ENCODE measurements at regions not wholly inside any gene's neighbourhood (a gene's known extent, or its start where the extent isn't known, plus 50 kb on each side); places are given as distances from the start of the nearest gene placed in this dataset.

- no peak overlapping the region for H3K4me3 Mint-ChIP-seq
- CTCF ChIA-PET = no interaction called here
Measured at GRCh38 chr16:65523283-65523944, 401.6 kb upstream of the CDH11 start.

GRCh38 chr16:65522412-65522811, 400.5 kb upstream of the CDH11 start:
- Mint-ChIP-seq H3K9me3 (no peaks in the 10 kb centered on the region), H3K27me3 (no peaks in the 10 kb centered on the region), H3K4me1 (no peaks in the 10 kb centered on the region), H3K36me3 (no peaks in the 10 kb centered on the region), H3K27ac (no peak overlapping the region), H3K4me3 (no peak overlapping the region)
- DNase-seq = no peak
- CTCF ChIA-PET = no interaction called here

More at GRCh38 chr16:65523283-65523944, 401.6 kb upstream of the CDH11 start:
- Mint-ChIP-seq H3K27me3 (no peaks in the 10 kb centered on the region), H3K4me1 (no peaks in the 10 kb centered on the region), H3K36me3 (no peaks in the 10 kb centered on the region), H3K27ac (no peak overlapping the region), H3K9me3 (no peaks in the 10 kb centered on the region)
- DNase-seq = no peak

- CTCF ChIA-PET = no interaction called here
- Mint-ChIP-seq H3K4me3 (no peak overlapping the region), H3K36me3 (no peaks in the 10 kb centered on the region), H3K4me1 (no peaks in the 10 kb centered on the region), H3K9me3 (no peaks in the 10 kb centered on the region), H3K27me3 (no peaks in the 10 kb centered on the region), H3K27ac (no peak overlapping the region)
- DNase-seq = no peak
Measured at GRCh38 chr16:65521633-65522328, 399.9 kb upstream of the CDH11 start.

- Mint-ChIP-seq H3K4me1 (no peaks in the 10 kb centered on the region), H3K27me3 (no peaks in the 10 kb centered on the region), H3K4me3 (no peak overlapping the region), H3K36me3 (no peaks in the 10 kb centered on the region), H3K9me3 (no peaks in the 10 kb centered on the region), H3K27ac (no peak overlapping the region)
- CTCF ChIA-PET = no interaction called here
- no peak for DNase-seq
Measured at GRCh38 chr16:65519402-65519801, 397.5 kb upstream of the CDH11 start.

GRCh38 chr16:65515193-65515592, 393.3 kb upstream of the CDH11 start:
- Mint-ChIP-seq H3K4me3 (no peak overlapping the region), H3K27me3 (no peaks in the 10 kb centered on the region), H3K36me3 (no peaks in the 10 kb centered on the region), H3K9me3 (no peaks in the 10 kb centered on the region), H3K4me1 (no peaks in the 10 kb centered on the region), H3K27ac (no peak overlapping the region)
- DNase-seq = no peak
- CTCF ChIA-PET = no interaction called here

- CTCF ChIA-PET = no interaction called here
- Mint-ChIP-seq H3K27ac (no peak overlapping the region), H3K27me3 (no peaks in the 10 kb centered on the region), H3K4me1 (no peaks in the 10 kb centered on the region), H3K9me3 (peaks cover 9% of the 10 kb centered on the region), H3K4me3 (no peak overlapping the region), H3K36me3 (no peaks in the 10 kb centered on the region)
- DNase-seq = no peak
Measured at GRCh38 chr16:65510850-65511249, 389.0 kb upstream of the CDH11 start.

GRCh38 chr16:65510241-65510640, 388.4 kb upstream of the CDH11 start:
- CTCF ChIA-PET = no interaction called here
- Mint-ChIP-seq H3K4me3 (no peak overlapping the region), H3K27me3 (no peaks in the 10 kb centered on the region), H3K36me3 (no peaks in the 10 kb centered on the region), H3K4me1 (no peaks in the 10 kb centered on the region), H3K27ac (no peak overlapping the region), H3K9me3 (peaks cover 9% of the 10 kb centered on the region)
- no peak for DNase-seq

- peaks cover 9% of the 10 kb centered on the region for H3K9me3 Mint-ChIP-seq
- H3K36me3 Mint-ChIP-seq = no peaks in the 10 kb centered on the region
- no peaks in the 10 kb centered on the region for H3K4me1 Mint-ChIP-seq
- H3K27ac Mint-ChIP-seq = no peak overlapping the region
- no peak overlapping the region for H3K4me3 Mint-ChIP-seq
- H3K27me3 Mint-ChIP-seq = no peaks in the 10 kb centered on the region
- CTCF ChIA-PET = no interaction called here
- DNase-seq = no peak
Measured at GRCh38 chr16:65509172-65509571, 387.3 kb upstream of the CDH11 start.

GRCh38 chr16:65500919-65501318, 379.1 kb upstream of the CDH11 start:
- H3K4me1 Mint-ChIP-seq = no peaks in the 10 kb centered on the region
- no peak overlapping the region for H3K4me3 Mint-ChIP-seq

GRCh38 chr16:65500007-65500406, 378.1 kb upstream of the CDH11 start:
- Mint-ChIP-seq H3K4me1 (no peaks in the 10 kb centered on the region), H3K4me3 (no peak overlapping the region), H3K27ac (no peak overlapping the region), H3K27me3 (no peaks in the 10 kb centered on the region), H3K36me3 (no peaks in the 10 kb centered on the region), H3K9me3 (peaks cover 4% of the 10 kb centered on the region)
- CTCF ChIA-PET = no interaction called here
- DNase-seq = no peak

More at GRCh38 chr16:65500919-65501318, 379.1 kb upstream of the CDH11 start:
- no peak for DNase-seq
- Mint-ChIP-seq H3K27me3 (no peaks in the 10 kb centered on the region), H3K27ac (no peak overlapping the region), H3K9me3 (peaks cover 4% of the 10 kb centered on the region), H3K36me3 (no peaks in the 10 kb centered on the region)
- CTCF ChIA-PET = no interaction called here

GRCh38 chr16:65499566-65499965, 377.7 kb upstream of the CDH11 start:
- CTCF ChIA-PET = no interaction called here
- Mint-ChIP-seq H3K4me1 (no peaks in the 10 kb centered on the region), H3K4me3 (no peak overlapping the region), H3K36me3 (no peaks in the 10 kb centered on the region), H3K27me3 (no peaks in the 10 kb centered on the region), H3K9me3 (peaks cover 4% of the 10 kb centered on the region), H3K27ac (no peak overlapping the region)
- DNase-seq = no peak

- H3K36me3 Mint-ChIP-seq = no peaks in the 10 kb centered on the region
- no peak overlapping the region for H3K27ac Mint-ChIP-seq
- H3K4me3 Mint-ChIP-seq = no peak overlapping the region
- H3K4me1 Mint-ChIP-seq = no peaks in the 10 kb centered on the region
- DNase-seq = no peak
- H3K9me3 Mint-ChIP-seq = peaks cover 4% of the 10 kb centered on the region
- CTCF ChIA-PET = no interaction called here
- no peaks in the 10 kb centered on the region for H3K27me3 Mint-ChIP-seq
Measured at GRCh38 chr16:65497571-65497970, 375.7 kb upstream of the CDH11 start.

- Mint-ChIP-seq H3K4me1 (no peaks in the 10 kb centered on the region), H3K4me3 (no peak overlapping the region)
Measured at GRCh38 chr16:65495106-65495505, 373.2 kb upstream of the CDH11 start.

GRCh38 chr16:65494609-65495008, 372.7 kb upstream of the CDH11 start:
- Mint-ChIP-seq H3K27me3 (no peaks in the 10 kb centered on the region), H3K4me3 (no peak overlapping the region), H3K27ac (no peak overlapping the region), H3K4me1 (no peaks in the 10 kb centered on the region), H3K36me3 (no peaks in the 10 kb centered on the region), H3K9me3 (peaks cover 6% of the 10 kb centered on the region)
- DNase-seq = no peak
- CTCF ChIA-PET = no interaction called here

More at GRCh38 chr16:65495106-65495505, 373.2 kb upstream of the CDH11 start:
- peaks cover 4% of the 10 kb centered on the region for H3K9me3 Mint-ChIP-seq
- H3K27me3 Mint-ChIP-seq = no peaks in the 10 kb centered on the region
- no peak for DNase-seq
- H3K36me3 Mint-ChIP-seq = no peaks in the 10 kb centered on the region
- H3K27ac Mint-ChIP-seq = no peak overlapping the region
- CTCF ChIA-PET = no interaction called here

- H3K4me3 Mint-ChIP-seq = no peak overlapping the region
- CTCF ChIA-PET = no interaction called here
- DNase-seq = no peak
- no peak overlapping the region for H3K27ac Mint-ChIP-seq
- no peaks in the 10 kb centered on the region for H3K4me1 Mint-ChIP-seq
- no peaks in the 10 kb centered on the region for H3K36me3 Mint-ChIP-seq
- peaks cover 7% of the 10 kb centered on the region for H3K9me3 Mint-ChIP-seq
- H3K27me3 Mint-ChIP-seq = no peaks in the 10 kb centered on the region
Measured at GRCh38 chr16:65494080-65494479, 372.2 kb upstream of the CDH11 start.

Data from activated naive CD4-positive, alpha-beta T cell treated with anti-CD3 and anti-CD28 coated beads, Interleukin-2, amount 10 ng/mL, durations not matched to agents 7 days and 5 days (primary cell).